Aorta (tissue), 5 donors: ENCODE measurements at regions not wholly inside any gene's neighbourhood (a gene's known extent, or its start where the extent isn't known, plus 50 kb on each side); places are given as distances from the start of the nearest gene placed in this dataset.
"Not testable (repeated sequence)": the region's sequence is repeated elsewhere in the genome, so short reads cannot be mapped to it uniquely, and the experiment has no call there.

Experiments used
- ATAC-seq: fragments of 200-7000 bp; cut with Tn5 transposase; one replicate; pipeline ENCODE4 v1.9.1; 2022; ENCODE audit warnings: moderate library complexity; ENCODE audit not compliant: low FRiP score
- DNase-seq, 2 donors: peaks; one replicate each; pipeline ENCODE4 v3.0.0-alpha.2; 2020
- H3K27ac ChIP-seq, 2 donors: one replicate each; pipeline ENCODE4 v1.5.1; 2013; ENCODE audit warnings: low read length in 2 of 2, mild to moderate bottlenecking in 2 of 2, moderate library complexity in 2 of 2, control low read depth in 1 of 2, inconsistent platforms in 1 of 2, low read depth in 1 of 2
- H3K27me3 ChIP-seq, 2 donors: one replicate each; pipeline ENCODE4 v1.6.1; 2013; ENCODE audit warnings: control low read depth in 1 of 2, low read length in 1 of 2, mild to moderate bottlenecking in 1 of 2, moderate library complexity in 1 of 2; ENCODE audit not compliant: insufficient read depth in 2 of 2, control insufficient read depth in 1 of 2
- H3K36me3 ChIP-seq, 2 donors: one replicate each; pipeline ENCODE4 v1.6.1; 2013; ENCODE audit warnings: control low read depth in 1 of 2, low read length in 1 of 2, mild to moderate bottlenecking in 1 of 2; ENCODE audit not compliant: insufficient read depth in 2 of 2, control insufficient read depth in 1 of 2
- H3K4me1 ChIP-seq, 2 donors: one replicate each; pipeline ENCODE4 v1.6.1; 2013; ENCODE audit warnings: low read length in 2 of 2, control low read depth in 1 of 2, mild to moderate bottlenecking in 1 of 2, moderate library complexity in 1 of 2; ENCODE audit not compliant: insufficient read depth in 2 of 2, control insufficient read depth in 1 of 2
- H3K4me3 ChIP-seq, 2 donors: one replicate each; pipeline ENCODE4 v1.5.1; 2013; ENCODE audit warnings: low read length in 2 of 2, control low read depth in 1 of 2, mild to moderate bottlenecking in 1 of 2
- H3K9me3 ChIP-seq: one replicate; pipeline ENCODE4 v1.6.1; 2013; ENCODE audit warnings: mild to moderate bottlenecking, low read length; ENCODE audit not compliant: control insufficient read depth
- WGBS, 2 donors: extraction: QIAGEN DNeasy Blood & Tissue Kit; methylation state at CpG; one replicate each; pipeline ENCODE4 v1.1.7; 2013; 5-methylcytosine and 5-hydroxymethylcytosine counted together
- intact Hi-C, 2 donors: fragments of 100-400 bp; cut with DNase I; formaldehyde crosslinking; loops; one replicate each; pipeline versions ENCODE4 v1.14.2 to v1.15.0; 2022
- donor health status: healthy with polysubstance abuse.
- donor health status: Bipolar disorder and iron deficiency.
- donor health status: DM: no; HTN: no; CAD: no.
- donor health status: DM: no; HTN: no; CAD: no.
- donor health status: DM: yes; HTN: yes; CAD: no.

DNA sequence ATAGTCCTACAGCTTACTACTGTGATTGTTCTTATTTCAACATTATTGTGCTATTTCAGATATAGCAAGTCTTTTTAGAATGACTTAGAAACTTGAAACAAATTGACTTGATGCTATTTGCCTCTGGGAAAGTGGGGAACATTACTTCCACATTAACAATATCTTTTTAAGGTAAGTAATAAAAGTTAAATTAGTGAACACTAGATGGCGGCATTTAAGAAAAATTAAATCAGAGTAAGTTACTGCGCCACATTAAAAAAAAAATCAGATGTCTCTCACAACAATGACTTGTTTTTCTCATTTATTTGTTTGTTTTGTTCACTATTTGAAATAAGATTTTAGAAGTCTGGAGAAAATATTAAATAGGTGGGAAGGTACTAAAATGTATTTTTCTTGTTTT lies 1026.9 kb upstream of the SLIT2 start:
- 12 to 23% methylated on average over 2 of the region's 2 CpGs for whole genome bisulfite sequencing, 2 donors
- Histone ChIP-seq H3K27me3 (no peaks in the 10 kb centered on the region), H3K9me3 (no peaks in the 10 kb centered on the region), H3K27ac (no peak overlapping the region), H3K36me3 (no peaks in the 10 kb centered on the region), H3K4me3 (no peak overlapping the region), H3K4me1 (no peaks in the 10 kb centered on the region)
- DNase-seq (no peak), ATAC-seq (no peak)
- intact Hi-C loops = loop anchor here in 1 of 2 donors (10.0 kb wide), 1 partner anchor 1020 kb away; no protein-coding TSS in a partner anchor

DNA sequence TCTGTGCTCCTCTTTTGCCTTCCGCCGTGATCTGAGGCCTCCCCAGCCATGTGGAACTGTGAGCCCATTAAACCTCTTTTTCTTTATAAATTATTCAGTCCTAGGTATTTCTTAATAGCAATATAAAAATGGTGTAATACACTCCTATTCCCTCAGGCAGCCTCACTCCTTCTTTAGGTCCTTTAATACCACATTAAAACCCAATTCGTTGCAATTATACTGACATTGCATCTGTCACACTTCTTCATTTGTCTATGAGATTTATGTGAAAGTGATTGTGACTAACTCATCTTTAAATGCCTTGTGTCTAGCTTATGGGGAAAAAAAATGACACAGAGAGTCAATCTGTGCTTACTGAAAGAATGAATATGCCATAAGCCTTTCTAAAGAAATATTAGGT lies 1035.2 kb upstream of the SLIT2 start:
- no peaks in the 10 kb centered on the region for H3K9me3 ChIP-seq
- no peak overlapping the region for H3K27ac ChIP-seq
- H3K36me3 ChIP-seq = no peaks in the 10 kb centered on the region
- 95% methylated on average over 3 of the region's 3 CpGs for WGBS, 2 donors
- ATAC-seq (no peak), DNase-seq (no peak)
- intact Hi-C loops = no loop called here
- no peak overlapping the region for H3K4me3 ChIP-seq
- H3K27me3 ChIP-seq = no peaks in the 10 kb centered on the region
- no peaks in the 10 kb centered on the region for H3K4me1 ChIP-seq

DNA sequence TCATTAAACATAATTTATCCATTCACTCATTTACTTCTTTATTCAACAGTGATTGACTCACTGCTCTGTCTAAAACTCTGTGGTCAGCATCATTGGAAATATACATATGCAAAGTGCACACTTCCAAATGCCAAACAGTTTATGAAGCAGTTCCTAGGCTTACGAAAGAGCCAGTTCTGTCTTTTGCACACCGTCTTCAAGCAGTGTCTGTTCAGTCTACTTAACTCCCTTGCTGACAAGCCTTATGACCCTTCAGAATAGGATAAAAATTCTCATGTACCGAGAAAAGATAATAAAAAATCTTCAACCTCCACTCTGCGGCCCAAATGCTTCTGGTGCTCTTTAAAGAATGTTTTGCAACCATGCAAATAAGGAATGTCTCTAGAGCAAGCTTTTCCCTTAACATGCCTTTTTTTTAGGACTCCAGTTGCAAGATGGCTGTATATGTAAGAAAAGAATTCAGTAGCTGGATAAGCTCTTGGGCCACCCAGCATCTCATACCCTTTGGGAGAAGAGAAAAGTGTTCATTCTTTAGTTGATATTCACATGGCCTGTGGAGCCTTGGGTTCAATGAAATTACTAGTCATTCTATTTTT lies 1037.0 kb upstream of the SLIT2 start:
- no peak for ATAC-seq
- DNase-seq = no peak
- Histone ChIP-seq H3K27me3 (no peaks in the 10 kb centered on the region), H3K36me3 (no peaks in the 10 kb centered on the region), H3K4me3 (no peak overlapping the region), H3K4me1 (no peaks in the 10 kb centered on the region), H3K27ac (no peak overlapping the region), H3K9me3 (no peaks in the 10 kb centered on the region)
- 83 to 93% methylated on average over 4 of the region's 4 CpGs for WGBS, 2 donors
- intact Hi-C loops = no loop called here

DNA sequence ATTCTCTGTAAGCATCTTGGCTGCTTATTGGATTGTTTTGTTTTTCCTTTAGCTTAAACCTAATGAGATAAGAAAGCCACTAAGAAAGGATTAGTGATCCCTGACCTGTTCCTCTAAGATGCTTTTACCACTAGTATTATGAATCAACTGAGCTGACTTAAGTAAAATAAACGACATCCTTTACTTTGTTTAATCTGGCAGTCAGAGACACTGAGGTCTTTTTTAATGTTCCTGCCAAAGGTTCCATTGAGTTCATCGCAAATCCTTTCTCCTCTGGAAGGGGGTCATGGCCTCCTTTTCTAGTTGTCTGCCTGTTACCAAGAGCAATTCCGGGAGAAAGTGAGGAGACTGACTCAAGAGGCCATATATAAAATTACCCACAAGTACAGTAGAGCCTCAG lies 1038.3 kb upstream of the SLIT2 start:
- no peak overlapping the region for H3K27ac ChIP-seq
- H3K9me3 ChIP-seq = no peaks in the 10 kb centered on the region
- intact Hi-C loops = no loop called here
- ATAC-seq = no peak
- H3K27me3 ChIP-seq = no peaks in the 10 kb centered on the region
- DNase-seq = no peak
- H3K36me3 ChIP-seq = no peaks in the 10 kb centered on the region
- H3K4me3 ChIP-seq = no peak overlapping the region
- WGBS, 2 donors = 2 to 6% methylated on average over 3 of the region's 3 CpGs
- H3K4me1 ChIP-seq = no peaks in the 10 kb centered on the region

DNA sequence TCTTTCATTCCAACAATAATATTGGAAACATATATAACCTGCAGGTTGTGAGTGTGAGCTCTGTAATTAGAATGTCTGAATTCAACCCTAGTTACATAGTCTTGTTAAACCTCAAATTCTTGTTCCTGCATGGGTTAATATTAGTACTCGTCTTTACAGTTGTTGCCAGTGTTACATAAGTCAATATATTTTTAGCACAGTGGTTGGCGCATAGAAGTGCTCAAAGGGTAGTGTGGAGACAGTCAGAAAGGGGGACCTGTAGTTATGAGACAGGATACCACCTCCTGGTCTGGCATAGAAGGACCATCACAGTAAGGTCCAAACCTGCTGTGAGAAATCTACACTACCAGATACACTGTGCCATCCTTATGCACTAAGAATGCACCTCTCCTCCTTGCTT lies 1045.9 kb upstream of the SLIT2 start:
- ATAC-seq (no peak), DNase-seq (no peak)
- Histone ChIP-seq H3K36me3 (no peaks in the 10 kb centered on the region), H3K27me3 (no peaks in the 10 kb centered on the region), H3K9me3 (no peaks in the 10 kb centered on the region), H3K4me1 (no peaks in the 10 kb centered on the region), H3K4me3 (no peak overlapping the region), H3K27ac (no peak overlapping the region)
- 23 to 26% methylated on average over 2 of the region's 2 CpGs for WGBS, 2 donors
- intact Hi-C loops = no loop called here

DNA sequence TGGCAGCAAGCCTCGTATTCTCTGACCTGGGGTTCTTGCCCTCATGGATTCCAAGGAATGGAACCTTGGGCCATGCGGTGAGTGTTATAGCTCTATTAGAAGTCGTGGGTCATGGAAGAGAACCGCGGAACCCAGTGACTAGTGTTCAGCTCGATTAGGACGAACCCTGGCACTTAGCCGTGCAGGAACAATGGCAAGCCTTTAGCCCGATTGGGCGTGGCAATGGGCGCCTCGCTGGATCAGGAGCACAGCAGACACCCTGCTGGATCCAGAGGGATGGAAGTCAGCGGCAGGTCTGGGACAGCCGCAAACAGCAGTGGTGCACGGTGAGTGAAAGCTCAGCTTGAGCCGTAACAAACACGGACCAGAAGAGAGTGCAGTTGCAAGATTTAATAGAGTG lies 1053.9 kb upstream of the SLIT2 start:
- WGBS, 2 donors = 91 to 97% methylated on average over 17 of the region's 17 CpGs
- H3K36me3 ChIP-seq = not testable (repeated sequence)

DNA sequence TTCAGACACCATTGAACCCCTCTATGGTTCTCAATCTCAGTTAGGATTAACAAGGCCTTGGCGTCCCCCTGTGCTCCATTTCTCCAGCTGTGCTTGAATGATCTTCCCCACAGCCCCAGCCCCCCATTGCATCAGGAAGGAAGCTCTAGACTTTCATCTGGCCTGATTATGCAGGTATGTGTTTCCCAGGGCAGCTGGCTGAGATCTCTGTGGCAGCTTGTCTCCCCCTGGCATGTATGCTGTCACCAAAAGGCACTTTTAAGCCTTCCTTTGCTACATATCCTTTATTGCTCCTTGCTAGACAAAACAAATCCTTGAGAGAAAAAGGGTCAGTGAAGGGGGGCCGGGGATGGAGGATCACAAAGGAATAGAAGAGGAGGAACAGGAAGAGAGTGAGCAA lies 1056.0 kb upstream of the SLIT2 start:
- intact Hi-C loops = no loop called here
- no peaks in the 10 kb centered on the region for H3K4me1 ChIP-seq
- no peak overlapping the region for H3K27ac ChIP-seq
- H3K36me3 ChIP-seq = no peaks in the 10 kb centered on the region
- no peaks in the 10 kb centered on the region for H3K27me3 ChIP-seq
- ATAC-seq (no peak), DNase-seq (no peak)
- H3K4me3 ChIP-seq = no peak overlapping the region
- H3K9me3 ChIP-seq = no peaks in the 10 kb centered on the region
- 85 to 91% methylated on average over 2 of the region's 2 CpGs for WGBS, 2 donors

More for the DNA sequence above, 1053.9 kb upstream of the SLIT2 start:
- DNase-seq, H3K27ac ChIP-seq, H3K9me3 ChIP-seq, ATAC-seq, H3K27me3 ChIP-seq, intact Hi-C loops, H3K4me1 ChIP-seq, H3K4me3 ChIP-seq: not testable (repeated sequence)

DNA sequence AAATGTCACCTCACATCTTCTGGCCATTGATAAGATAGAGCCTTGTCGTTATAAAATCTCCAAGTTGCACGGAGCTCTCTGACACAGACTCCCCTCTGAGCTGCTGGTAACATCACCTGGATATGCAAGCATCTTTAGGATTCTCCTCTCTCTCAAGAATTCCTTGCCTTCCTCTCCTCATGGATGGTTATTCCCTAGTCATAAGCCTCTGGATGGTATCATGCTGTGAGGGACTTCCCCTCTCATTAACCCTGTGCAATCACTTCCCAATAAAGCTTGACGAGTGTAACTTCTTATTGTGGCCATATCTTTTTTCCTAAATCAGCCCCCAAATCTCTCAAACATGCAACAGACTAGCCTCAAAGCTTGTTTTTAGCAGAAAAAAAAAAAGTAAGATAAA lies 1057.0 kb upstream of the SLIT2 start:
- WGBS, 2 donors = 62 to 75% methylated on average over 3 of the region's 3 CpGs
- intact Hi-C loops = no loop called here
- Histone ChIP-seq H3K4me1 (no peaks in the 10 kb centered on the region), H3K27me3 (no peaks in the 10 kb centered on the region), H3K9me3 (no peaks in the 10 kb centered on the region), H3K27ac (no peak overlapping the region), H3K4me3 (no peak overlapping the region), H3K36me3 (no peaks in the 10 kb centered on the region)
- ATAC-seq (no peak), DNase-seq (no peak)

DNA sequence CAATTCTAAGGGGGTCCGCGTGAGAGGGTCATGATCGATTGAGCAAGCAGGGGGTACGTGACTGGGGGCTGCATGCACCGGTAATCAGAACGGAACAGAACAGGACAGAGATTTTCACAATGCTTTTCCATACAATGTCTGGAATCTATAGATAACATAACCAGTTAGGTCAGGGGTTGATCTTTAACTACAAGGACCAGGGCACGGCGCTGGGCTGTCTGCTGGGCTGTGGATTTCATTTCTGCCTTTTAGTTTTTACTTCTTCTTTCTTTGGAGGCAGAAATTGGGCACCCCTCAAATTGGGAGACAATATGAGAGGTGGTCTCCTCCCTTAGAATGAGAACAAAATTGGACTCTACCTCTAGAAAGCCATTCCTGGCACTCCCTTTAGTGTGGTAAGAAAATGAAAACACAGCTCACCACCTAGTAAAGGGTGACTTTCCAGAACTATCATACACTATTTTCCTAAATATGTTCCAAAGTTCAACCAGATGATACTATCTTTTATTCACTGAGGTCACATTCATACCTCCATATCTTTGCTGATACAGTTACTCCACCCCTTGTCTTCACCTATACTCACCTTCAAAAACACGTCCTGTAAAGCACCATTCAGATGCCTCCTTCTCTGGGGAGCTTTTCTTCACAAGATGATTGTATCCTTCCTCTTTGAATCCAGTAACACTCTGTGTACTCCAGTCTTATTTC lies 1058.3 kb upstream of the SLIT2 start:
- ATAC-seq (no peak), DNase-seq (no peak)
- no peaks in the 10 kb centered on the region for H3K27me3 ChIP-seq
- H3K9me3 ChIP-seq = no peaks in the 10 kb centered on the region
- no peak overlapping the region for H3K27ac ChIP-seq
- H3K4me1 ChIP-seq = no peaks in the 10 kb centered on the region
- intact Hi-C loops = no loop called here
- WGBS, 2 donors = 88 to 96% methylated on average over 9 of the region's 9 CpGs
- H3K4me3 ChIP-seq = no peak overlapping the region
- no peaks in the 10 kb centered on the region for H3K36me3 ChIP-seq
